SHP77 (cell line): ENCODE measurements at regions not wholly inside any gene's neighbourhood (a gene's known extent, or its start where the extent isn't known, plus 50 kb on each side); places are given as distances from the start of the nearest gene placed in this dataset.
A peak's percentile ranks its signal among the peaks of the same experiment; 100 is the strongest.

ENCODE experiments used
- DNase-seq, 2 experiments: peaks; one replicate each; lab custom pipeline; 2025; lab: John Stamatoyannopoulos, UW

- no peak for DNase-seq
These were observed 243.1 kb upstream of the ADGRB3 start for GRCh38 chr6:68391953-68392352.

- no peak for DNase-seq
These were observed 262.1 kb upstream of the ADGRB3 start for GRCh38 chr6:68372991-68373390.

- DNase-seq = no peak
These were observed 266.2 kb upstream of the ADGRB3 start for GRCh38 chr6:68368845-68369244.

- DNase-seq = no peak
These were observed 270.7 kb upstream of the ADGRB3 start for GRCh38 chr6:68364271-68364805.

- DNase-seq = peak; percentile 35 to 52
These were observed 291.2 kb upstream of the ADGRB3 start for GRCh38 chr6:68343901-68344300.

GRCh38 chr6:68342286-68342685, 292.8 kb upstream of the ADGRB3 start:
- no peak for DNase-seq

GRCh38 chr6:68339488-68340131, 295.5 kb upstream of the ADGRB3 start:
- DNase-seq = no peak

GRCh38 chr6:68333442-68333841, 301.6 kb upstream of the ADGRB3 start:
- DNase-seq = no peak

- DNase-seq = no peak
These were observed 306.9 kb upstream of the ADGRB3 start for GRCh38 chr6:68328156-68328555.

GRCh38 chr6:68326762-68327161, 308.3 kb upstream of the ADGRB3 start:
- DNase-seq = no peak

- no peak for DNase-seq
These were observed 317.7 kb upstream of the ADGRB3 start for GRCh38 chr6:68317366-68317765.

GRCh38 chr6:68313911-68314310, 321.2 kb upstream of the ADGRB3 start:
- no peak for DNase-seq

GRCh38 chr6:68307301-68307700, 327.8 kb upstream of the ADGRB3 start:
- DNase-seq = no peak

GRCh38 chr6:68296126-68296525, 339.0 kb upstream of the ADGRB3 start:
- no peak for DNase-seq

- no peak for DNase-seq
These were observed 352.4 kb upstream of the ADGRB3 start for GRCh38 chr6:68282646-68283045.

- DNase-seq = no peak
These were observed 355.1 kb upstream of the ADGRB3 start for GRCh38 chr6:68279793-68280557.

GRCh38 chr6:68273297-68273696, 361.8 kb upstream of the ADGRB3 start:
- DNase-seq = no peak

GRCh38 chr6:68256391-68256790, 378.7 kb upstream of the ADGRB3 start:
- DNase-seq = no peak

- no peak for DNase-seq
These were observed 382.4 kb upstream of the ADGRB3 start for GRCh38 chr6:68252632-68253031.

GRCh38 chr6:68247782-68248181, 387.3 kb upstream of the ADGRB3 start:
- DNase-seq = no peak

- no peak for DNase-seq
These were observed 394.4 kb upstream of the ADGRB3 start for GRCh38 chr6:68240726-68241125.

GRCh38 chr6:68239034-68239433, 396.0 kb upstream of the ADGRB3 start:
- DNase-seq = no peak

- no peak for DNase-seq
These were observed 396.9 kb upstream of the ADGRB3 start for GRCh38 chr6:68238097-68238601.
